ENCODE measurements at regions not wholly inside any gene's neighbourhood (a gene's known extent, or its start where the extent isn't known, plus 50 kb on each side); places are given as distances from the start of the nearest gene placed in this dataset.

DNA sequence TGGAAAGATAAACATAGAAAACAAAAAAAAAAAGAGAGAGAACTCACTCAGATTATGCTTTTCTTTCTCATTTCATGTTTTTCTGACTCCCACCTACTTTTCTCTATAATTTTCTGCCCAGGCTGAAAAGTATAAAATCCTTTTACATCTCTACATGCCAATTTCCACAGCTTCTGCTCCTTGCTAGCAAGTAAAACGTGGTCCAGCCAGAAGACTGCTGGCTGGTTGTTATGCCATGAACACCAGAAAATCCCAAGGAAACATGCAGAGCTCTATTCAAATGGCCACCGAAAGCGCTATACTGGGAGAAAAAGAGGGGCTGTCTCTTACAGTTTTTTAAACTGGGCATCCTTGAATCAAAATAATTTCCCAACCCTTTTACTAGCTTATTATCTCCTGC, 512.8 kb upstream of the ID4 start:
- no peak for DNase-seq (ENCODE audit: low read depth)

DNA sequence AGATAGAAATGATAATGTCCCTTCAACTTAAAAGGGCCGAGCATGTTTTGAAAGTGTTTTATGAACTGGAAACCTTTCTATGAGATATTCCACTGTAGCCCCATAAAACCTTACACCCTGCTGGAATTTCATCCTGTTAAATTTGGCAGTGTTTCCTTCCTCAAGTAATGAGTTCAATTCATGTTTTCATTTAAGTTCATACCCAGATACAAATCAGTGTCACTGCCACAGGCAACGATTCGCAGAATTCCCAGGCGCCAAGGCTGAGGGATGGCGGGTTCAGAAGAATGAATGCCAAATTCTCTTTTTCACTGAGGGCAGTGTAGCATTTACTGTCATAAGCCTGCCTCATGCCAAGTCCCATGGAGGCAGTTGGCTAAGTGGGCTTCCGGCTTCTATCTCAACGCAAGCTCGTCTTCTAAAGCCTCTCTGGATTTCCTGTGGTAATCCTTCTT, 511.8 kb upstream of the ID4 start:
- DNase-seq (ENCODE audit: low read depth), result peak; percentile 17

DNA sequence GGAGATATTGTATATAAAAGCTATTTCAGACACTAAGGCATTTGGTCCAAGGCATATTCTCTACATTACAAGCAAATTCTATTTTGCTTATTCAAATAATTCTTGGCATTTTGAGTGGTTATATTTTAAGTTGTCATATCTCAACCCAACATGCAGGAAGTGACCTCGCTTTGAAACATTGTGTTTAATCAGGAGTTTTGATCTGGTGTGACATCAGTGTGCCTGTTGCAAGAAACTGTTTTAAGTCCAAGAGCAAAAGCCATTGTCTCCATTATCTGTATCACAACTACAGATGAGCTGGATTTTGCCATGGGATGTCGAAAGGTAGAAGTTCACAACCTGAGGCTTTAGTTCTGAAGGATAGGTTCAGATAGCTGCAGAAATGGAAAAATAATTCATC, 509.9 kb upstream of the ID4 start:
- no peak for DNase-seq (ENCODE audit: low read depth)

DNA sequence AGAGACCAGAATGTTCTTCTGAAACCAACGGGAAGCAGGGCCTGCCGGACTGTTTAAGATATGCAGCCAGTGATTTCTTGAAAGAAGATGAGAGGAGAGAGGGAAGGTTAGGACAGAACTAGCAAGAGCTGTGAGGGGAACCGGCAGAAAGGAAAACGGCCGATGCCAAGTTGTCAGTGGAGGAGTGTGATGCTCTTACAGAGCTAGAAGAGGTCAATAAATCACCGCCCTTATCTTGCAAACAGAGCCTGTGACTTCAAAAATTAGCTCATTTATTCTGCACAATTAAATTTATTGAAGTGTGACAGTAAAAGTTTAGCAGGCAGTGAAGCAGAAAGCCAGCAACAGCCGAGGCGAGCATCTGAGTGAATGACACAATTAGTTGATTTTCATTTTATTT, 509.5 kb upstream of the ID4 start:
- DNase-seq (ENCODE audit: low read depth), result peak; percentile 71

DNA sequence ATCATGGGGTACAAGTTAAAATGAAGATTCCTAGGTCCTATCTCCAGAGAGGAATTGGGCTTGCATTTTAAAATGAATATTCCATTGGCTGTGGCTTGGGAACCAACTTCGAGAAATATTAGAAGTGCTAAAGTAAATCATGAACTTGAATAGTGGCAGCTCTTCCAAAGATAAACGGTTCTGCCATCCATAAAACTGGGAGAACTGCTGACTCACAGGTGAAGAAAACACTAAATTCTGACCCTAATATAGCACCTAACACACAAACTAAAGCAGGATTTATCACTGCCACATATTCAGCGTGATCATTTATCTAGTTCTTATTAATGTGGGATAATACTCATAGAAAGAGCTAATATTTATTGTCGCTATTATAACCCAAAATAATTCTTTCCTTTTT, 508.1 kb upstream of the ID4 start:
- peak; percentile 54 for DNase-seq (ENCODE audit: low read depth)

DNA sequence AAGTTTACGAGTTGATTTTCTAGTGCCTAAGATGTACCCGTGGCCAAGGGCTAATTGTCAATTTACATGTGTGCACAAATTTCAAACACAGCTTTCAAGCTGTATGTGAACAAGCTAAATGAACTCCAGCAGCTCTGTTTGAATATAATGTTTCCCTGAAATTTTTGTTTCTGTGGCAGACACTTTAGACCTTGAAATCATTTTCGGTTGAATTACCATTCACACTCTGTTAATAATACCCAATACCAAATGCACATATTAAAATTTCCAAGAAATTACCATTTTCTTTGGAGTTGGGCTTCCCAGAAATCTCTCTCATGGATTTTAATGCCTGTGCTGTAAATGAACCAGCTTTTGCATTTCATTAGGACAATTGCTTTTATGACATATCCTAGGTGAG, 506.1 kb upstream of the ID4 start:
- no peak for DNase-seq (ENCODE audit: low read depth)

DNA sequence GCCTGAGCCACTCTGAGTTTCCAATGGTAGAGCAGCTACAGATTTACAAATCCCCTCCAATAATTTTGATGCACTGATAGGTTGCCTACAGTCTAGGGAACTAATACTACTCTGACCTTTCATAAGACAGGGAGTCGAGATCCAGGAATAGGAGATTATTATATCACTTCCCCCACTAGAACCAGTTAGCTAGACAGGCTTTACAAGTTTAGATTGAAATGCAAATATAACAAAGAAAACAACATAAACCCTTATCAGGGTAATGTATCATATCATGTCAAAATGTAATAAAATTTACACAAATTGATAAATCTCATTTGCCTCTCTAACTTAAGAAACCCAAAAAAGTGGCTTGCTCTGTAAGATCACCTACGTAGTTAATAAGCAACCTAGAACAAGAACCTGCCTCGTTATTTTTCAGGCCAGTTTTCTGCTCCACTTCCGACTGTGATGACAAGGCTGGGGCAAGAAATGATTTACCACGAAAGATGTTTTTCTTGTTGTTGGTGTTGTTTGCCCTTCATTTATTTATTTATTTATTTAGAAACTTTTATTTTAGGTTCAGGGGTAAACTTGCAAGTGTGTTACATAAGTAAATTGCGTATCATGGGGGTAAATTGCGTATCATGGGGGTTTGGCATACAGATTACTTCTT, 504.2 kb upstream of the ID4 start:
- peak; percentile 74 for DNase-seq (ENCODE audit: low read depth)

DNA sequence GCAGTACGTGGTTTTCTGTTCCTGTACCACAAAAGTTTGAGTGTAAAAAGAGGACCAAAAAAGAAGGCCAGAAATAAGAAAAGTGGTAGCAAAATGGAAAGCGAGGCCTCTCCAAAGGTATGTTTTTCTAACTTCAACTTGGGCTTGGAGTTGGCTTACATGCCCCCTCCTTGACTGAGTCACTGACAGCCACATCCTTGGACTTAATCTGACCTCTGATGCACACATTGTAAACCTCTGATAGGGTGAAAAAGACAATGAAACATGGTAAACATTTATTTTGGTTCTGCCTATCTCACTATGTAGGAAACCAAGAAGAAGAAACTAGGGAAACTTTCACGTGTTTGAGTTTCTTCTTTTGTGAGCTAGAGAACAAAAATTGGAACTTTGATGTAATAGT, 503.2 kb upstream of the ID4 start:
- DNase-seq (ENCODE audit: low read depth), result peak; percentile 42

DNA sequence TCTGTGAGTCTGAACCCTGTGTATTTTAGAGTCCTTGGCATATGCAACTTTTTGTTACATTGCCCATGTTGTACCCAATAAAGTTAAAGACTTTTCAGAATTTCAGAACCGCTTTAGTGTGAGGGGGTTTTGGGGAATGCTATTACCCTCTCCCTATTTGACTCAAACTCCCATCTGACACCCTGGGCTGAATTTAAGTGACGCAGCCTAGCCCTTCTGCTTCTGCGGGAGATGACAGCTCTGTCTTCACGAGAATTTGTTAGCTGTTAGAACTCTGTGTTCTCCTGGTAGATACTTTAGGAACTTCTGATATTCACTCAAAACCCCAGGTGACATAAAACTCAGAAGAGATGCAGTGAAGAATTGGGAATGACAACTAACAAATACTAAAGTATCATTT, 500.6 kb upstream of the ID4 start:
- no peak for DNase-seq (ENCODE audit: low read depth)

DNA sequence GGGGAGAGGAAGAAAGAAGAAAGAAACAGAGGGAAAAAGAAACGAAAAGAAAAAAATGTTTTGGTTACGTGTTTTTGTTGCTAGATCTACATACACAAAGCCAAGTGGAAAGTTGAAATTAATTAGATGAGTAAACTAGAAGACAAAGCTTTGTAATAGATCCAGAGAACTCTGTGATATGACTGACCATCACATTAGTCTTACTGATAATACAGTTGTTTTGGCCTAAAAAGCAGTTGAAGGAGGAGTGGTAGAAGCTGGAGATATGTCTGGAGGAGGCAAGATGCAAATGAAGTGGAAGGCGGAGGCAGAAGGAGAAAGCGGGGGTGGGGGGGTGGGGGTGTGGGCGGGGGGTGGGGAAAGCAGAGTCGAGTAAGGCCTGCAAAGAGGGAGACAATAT, 500.1 kb upstream of the ID4 start:
- DNase-seq (ENCODE audit: low read depth), result no peak

DNA sequence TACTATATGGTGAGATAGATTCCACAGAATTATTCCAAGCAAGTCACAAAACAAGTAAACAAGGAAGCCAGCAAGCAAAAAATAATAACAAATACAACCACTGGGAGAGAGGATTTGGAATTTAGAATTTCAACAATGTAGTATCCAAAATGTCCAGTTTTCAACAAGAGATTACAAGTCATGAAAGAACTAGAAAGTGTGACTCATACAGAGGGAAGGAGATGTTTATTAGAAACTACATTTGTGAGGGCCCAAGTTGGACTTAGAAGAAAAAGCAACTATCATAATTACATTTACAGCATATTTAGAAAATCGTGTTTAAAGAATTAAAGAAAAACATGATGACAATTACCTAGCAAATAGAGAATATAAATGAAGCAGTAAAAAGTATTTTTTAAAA, 494.6 kb upstream of the ID4 start:
- DNase-seq (ENCODE audit: low read depth), result peak; percentile 23

DNA sequence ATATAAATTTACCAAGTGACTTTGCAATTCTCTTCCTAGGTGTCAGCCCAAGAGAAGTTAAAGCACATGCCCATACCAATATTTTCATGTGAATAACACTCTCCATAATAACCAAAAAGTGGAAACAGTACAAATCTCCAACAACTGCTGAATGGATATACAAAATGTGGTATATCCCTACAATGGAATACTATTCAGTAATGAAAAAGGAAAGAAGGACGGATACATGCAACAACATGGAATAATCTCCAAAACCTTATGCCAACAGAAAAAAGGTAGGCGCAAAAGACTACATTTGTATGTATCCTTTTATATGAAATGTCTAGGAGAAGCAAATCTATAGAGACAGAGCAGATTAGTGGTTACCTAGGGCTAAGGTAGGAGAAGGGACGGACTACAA, 487.7 kb upstream of the ID4 start:
- DNase-seq (ENCODE audit: low read depth), result no peak

DNA sequence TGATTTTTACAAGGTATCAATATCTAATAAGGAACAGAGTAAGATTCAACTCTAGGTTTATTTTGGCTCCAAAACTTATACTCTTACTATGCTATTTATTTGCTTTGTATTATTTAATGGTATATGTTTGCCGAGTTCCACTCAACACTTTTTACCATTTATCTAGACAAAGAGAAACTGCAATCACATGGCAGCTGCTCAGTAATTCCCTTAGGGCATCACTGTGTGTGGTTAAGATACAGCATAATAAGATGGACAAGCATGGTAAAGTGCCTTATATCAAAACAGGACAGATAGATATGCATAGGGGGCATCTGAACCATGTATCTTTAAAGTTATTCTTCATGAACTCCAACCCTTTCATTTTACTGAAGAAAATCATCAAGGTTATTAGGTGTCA, 483.0 kb upstream of the ID4 start:
- no peak for DNase-seq (ENCODE audit: low read depth)

DNA sequence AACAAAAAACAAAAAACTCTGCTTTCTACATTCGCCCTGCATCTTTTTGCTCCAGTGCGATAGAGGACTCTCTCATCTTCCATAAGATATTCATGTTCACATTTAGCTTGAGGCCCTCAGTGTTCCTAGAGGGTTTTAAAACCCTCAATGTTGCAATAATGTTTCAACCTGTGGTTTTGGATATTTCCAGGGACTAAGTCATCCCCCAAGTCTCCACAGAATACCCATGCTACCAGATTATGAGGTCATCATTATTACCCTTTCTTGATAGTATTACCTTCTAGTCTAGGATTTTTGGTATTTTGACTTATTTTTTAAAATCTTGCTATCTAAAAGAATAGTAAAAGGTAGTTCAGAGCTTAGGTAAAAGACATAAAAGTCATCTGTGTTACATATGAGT, 480.5 kb upstream of the ID4 start:
- DNase-seq (ENCODE audit: low read depth), result peak; percentile 64

DNA sequence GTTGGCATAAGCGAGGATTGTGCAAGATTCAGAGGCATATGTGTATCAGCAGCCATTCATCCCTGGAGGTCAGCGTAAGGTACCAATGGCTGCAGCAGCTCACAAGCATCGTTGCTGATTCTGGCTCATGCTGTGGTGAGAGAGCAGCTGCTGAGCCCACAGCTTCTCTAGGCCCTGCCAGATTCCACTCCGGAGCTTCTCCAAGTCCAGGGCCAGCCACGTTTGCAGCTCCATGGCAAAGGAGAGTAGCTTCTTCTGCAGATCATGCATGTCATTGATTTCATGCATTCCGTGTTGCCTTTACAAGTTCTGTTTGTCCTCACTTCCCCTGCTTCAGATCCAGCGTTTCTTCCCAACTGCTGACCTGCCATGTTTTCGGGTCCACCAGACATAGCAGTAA, 474.8 kb upstream of the ID4 start:
- DNase-seq (ENCODE audit: low read depth), result no peak

DNA sequence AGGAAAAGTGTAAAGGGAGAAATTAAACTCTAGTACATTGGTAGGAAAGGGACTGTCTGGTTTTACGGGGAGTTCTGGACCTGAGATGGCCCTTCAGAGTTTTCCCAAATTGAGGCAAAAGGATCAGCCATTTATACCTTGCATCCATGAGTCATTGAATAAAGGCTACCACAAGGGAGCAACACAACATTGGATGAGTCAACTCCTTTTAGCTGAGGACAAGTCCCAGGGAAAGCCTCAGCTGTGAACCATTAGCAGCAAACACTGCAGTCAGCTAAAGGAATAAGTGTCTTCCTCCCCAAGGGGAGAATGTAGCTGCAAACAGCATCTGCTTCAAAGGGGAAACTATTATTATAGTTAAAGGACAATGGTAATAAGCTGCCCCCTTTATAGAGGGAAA, 468.7 kb upstream of the ID4 start:
- DNase-seq (ENCODE audit: low read depth), result peak; percentile 84

DNA sequence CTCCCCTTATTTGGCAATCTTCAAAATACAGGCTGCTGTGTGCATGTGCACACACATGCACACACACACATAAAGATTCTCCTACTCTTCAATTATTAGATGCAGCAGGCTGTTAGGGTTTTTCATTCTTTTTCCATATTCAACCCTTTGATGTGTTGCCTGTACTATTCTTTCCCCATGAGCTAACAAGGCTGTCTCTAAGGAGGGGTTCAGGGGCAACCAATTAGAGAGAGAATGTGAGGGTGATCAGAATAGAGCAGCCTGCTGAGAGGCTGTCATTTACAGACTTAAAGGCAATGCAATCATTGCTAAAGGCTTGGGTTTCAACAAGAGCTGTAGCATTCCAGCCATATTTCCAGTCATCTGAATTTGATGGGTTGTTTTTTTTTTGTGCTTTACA, 467.4 kb upstream of the ID4 start:
- no peak for DNase-seq (ENCODE audit: low read depth)

DNA sequence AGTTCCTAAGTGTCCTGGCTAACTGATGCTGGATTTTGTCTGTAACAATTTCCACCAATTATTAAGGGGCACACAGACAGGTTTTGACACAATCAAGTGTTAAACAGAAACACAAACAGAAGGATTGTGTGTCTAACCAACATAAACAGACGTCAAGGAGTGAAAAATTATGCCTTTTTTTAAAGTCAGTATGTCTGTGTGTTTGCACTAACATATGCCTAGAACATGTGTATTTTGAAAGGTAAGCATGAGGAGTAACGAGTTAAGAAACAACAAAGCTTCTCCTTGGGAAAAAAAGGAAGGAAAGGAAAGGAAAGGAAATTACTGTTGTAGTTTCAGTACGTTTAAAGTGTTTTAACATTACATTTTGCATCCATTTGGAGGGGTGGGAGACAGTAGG, 466.3 kb upstream of the ID4 start:
- DNase-seq (ENCODE audit: low read depth), result no peak

DNA sequence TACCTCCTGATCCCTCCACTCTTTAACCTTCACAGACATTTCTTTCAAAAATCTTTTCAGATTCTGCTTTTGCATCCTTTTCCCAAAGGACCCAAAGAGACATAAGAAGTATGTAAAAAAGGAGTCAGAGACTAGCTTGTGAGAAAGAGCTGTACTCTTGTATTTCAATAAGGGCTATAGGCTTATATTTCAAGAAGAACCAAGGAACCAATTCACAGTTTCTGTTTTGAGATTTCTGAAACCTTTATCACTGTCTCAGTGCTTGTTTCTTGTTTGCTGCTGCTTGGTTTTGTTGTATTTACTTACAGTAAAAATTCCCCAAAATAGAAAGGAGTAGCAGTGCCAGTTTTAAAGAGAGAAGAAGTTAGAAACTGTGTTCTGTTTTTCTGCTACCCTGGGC, 461.6 kb upstream of the ID4 start:
- DNase-seq (ENCODE audit: low read depth), result no peak

DNA sequence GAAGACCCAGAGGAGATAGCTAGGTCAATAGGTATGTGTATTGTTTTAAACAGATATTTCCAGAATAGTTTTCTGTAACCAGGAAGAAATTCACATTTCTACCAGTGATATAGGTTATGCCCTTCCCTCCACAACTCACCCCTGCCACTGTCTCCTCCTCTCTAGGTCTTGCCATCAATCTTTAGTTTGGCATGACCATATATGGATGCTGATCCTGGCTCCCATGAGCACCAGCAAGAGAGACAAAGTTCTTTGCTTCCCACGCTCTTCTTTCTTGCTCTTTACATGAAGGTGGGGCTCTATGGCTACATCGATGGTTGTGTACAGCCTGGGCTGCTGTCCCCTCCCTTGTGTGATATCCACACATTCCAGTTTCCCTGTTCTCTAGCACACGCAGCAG, 459.4 kb upstream of the ID4 start:
- no peak for DNase-seq (ENCODE audit: low read depth)

DNA sequence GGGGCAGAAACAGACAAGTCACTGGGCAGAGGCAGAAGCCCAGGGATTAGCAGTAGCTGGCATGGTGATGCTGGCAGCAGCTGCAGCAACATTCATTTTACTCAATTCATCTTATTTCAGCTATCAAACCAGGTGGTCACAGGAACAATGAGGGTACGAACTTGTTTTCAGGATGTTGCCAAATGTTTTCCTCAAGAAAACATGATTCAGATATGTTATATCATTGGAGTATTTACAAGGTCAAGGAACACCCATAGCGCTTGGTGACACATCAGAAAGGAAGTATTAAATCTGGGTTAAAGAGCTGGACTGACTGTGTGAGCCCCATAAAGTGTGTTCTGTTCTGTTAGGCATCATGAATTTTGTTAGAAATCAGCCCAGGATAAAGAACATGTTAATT, 456.9 kb upstream of the ID4 start:
- peak; percentile 75 for DNase-seq (ENCODE audit: low read depth)

DNA sequence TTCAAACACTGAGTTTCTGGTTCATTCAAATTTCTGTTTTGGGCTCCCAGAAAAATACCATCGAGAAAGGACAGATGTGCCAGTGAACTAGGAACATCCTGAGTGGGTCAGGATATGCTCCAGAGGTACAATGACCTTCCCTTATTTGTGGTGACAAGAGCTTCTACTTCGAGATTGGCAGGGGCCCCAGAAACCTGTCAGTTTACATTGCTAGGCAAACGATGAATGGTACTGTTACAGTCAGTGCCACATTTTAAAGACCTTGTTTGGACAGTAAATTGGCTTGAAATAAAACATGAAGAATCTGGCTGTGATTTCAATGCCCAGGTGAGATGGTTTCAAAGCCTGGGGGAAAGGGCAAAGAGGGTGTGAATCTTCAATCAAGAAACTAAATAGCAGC, 454.5 kb upstream of the ID4 start:
- no peak for DNase-seq (ENCODE audit: low read depth)

DNA sequence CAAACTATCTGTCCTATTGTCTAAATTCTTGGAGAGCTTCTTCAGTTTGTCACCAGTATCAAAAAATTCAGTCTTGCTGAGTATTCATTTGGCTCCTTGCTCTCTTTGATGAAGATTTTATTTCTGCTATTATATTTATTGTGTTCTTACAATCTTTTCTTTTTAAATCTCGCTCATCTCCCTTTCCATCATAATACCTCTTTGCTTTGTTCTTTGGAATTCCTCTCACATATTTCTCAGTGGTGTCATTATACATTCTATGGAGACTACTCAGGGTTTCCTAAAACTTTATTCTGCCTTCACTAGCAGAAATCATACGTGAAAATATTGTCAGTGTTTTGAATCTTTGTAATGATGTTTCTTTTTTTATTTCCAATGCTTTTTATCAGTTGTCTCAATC, 445.2 kb upstream of the ID4 start:
- no peak for DNase-seq (ENCODE audit: low read depth)

DNA sequence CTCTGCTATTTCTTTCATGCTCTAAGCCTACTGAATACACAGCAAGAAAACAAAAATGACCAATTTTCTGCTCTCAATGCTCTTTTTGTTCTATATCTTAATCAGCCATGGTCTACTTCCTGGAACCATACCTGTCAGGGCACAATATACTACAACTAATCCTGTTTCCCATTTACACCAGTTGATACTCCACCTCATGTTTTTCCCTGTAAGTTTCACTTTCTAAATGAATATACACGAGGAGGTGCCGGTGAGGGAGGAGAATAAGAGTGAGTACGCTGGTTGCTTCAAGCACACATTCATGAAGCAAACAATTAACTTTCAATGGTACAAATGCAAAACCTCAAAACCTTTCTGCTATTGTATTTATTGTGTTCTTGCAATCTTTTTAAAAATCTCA, 443.1 kb upstream of the ID4 start:
- DNase-seq (ENCODE audit: low read depth), result no peak

DNA sequence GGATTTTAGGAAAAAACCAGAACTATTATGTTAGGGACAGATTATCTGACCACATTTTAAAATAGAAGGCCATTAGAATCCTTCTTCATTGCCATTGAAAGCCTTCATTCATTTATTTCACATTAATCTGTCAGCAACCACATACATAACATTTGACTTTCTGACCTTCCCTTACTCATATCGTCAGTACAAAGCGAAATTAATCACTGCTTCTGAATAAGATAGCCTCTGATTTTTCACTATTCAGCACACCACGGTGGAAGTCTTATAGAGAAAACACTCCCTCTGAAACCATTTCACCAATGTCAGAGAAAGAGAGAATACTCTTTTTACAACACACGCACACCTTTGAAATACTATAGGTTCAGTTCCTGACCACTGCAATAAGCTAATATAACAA, 442.5 kb upstream of the ID4 start:
- no peak for DNase-seq (ENCODE audit: low read depth)

Data from renal cortical epithelial cell (primary cell).